WTC11 (cell line): ENCODE measurements at regions not wholly inside any gene's neighbourhood (a gene's known extent, or its start where the extent isn't known, plus 50 kb on each side); places are given as distances from the start of the nearest gene placed in this dataset.
A peak's percentile ranks its signal among the peaks of the same experiment; 100 is the strongest.

ENCODE experiments used
- ATAC-seq: fragments of 200-7000 bp; cut with Tn5 transposase; 2 replicates; pipeline ENCODE4 v1.10.0; 2021; ENCODE audit warnings: mild to moderate bottlenecking, moderate library complexity
- CTCF ChIA-PET: fragments of 300-600 bp; sonication (Branson Sonifier 250); formaldehyde crosslinking; loops from one replicate; lab custom pipeline; 2021; ENCODE audit warnings: antibody characterized with exemption; lab: Charles Lee
- POLR2A ChIA-PET: fragments of 350-600 bp; sonication (Branson Sonifier 250); formaldehyde crosslinking; loops from one replicate; lab custom pipeline; 2021; ENCODE audit warnings: antibody characterized with exemption; lab: Charles Lee
- DNase-seq: peaks from one replicate; pipeline ENCODE4 v3.0.0; 2021; ENCODE audit warnings: low spot score
- H3K27ac Mint-ChIP-seq: 2 replicates; pipeline ENCODE4 v1.8.0; 2021; ENCODE audit warnings: mixed read lengths
- H3K27me3 Mint-ChIP-seq: 2 replicates; pipeline ENCODE4 v1.8.0; 2021; ENCODE audit warnings: low read depth, mild to moderate bottlenecking, moderate library complexity, mixed read lengths
- H3K36me3 Mint-ChIP-seq: 2 replicates; pipeline ENCODE4 v1.8.0; 2021; ENCODE audit warnings: mixed read lengths
- H3K4me1 Mint-ChIP-seq: 2 replicates; pipeline ENCODE4 v1.8.0; 2022; ENCODE audit warnings: mixed read lengths
- H3K4me3 Mint-ChIP-seq: 2 replicates; pipeline ENCODE4 v1.8.0; 2021; ENCODE audit warnings: mild to moderate bottlenecking, moderate library complexity, mixed read lengths
- H3K9me3 Mint-ChIP-seq: 2 replicates; pipeline ENCODE4 v1.8.0; 2021; ENCODE audit warnings: mixed read lengths
- AR ChIP-seq: fragments of 250-450 bp; sonication (Bioruptor Pico); IDR thresholded peaks from 2 replicates; pipeline ENCODE4 v1.9.0; 2021; ENCODE audit warnings: mild to moderate bottlenecking
- E2F1 ChIP-seq: sonication (generic); formaldehyde crosslinking; IDR thresholded peaks from 2 replicates; pipeline ENCODE4 v1.8.0; 2022; ENCODE audit warnings: mild to moderate bottlenecking, missing genetic modification reagents
- ELF4 ChIP-seq: sonication (generic); formaldehyde crosslinking; IDR thresholded peaks from 2 replicates; pipeline ENCODE4 v1.8.1; 2022; ENCODE audit warnings: low read depth, mild to moderate bottlenecking, moderate library complexity, missing genetic modification reagents
- ETV6 ChIP-seq: sonication (generic); formaldehyde crosslinking; IDR thresholded peaks from 2 replicates; pipeline ENCODE4 v1.8.1; 2022; ENCODE audit warnings: mild to moderate bottlenecking, missing genetic modification reagents
- GABPB1 ChIP-seq: sonication (generic); formaldehyde crosslinking; IDR thresholded peaks from 2 replicates; pipeline ENCODE4 v1.8.1; 2023; ENCODE audit warnings: mild to moderate bottlenecking, missing genetic modification reagents
- HMGXB4 ChIP-seq: sonication (generic); formaldehyde crosslinking; IDR thresholded peaks from 2 replicates; pipeline ENCODE4 v1.8.1; 2023; ENCODE audit warnings: mild to moderate bottlenecking, moderate library complexity, missing genetic modification reagents
- NR1H2 ChIP-seq: sonication (generic); formaldehyde crosslinking; IDR thresholded peaks from 2 replicates; pipeline ENCODE4 v1.9.0; 2021; ENCODE audit warnings: mild to moderate bottlenecking, moderate library complexity, missing genetic modification reagents
- SMAD3 ChIP-seq: sonication (generic); formaldehyde crosslinking; IDR thresholded peaks from 2 replicates; pipeline ENCODE4 v1.8.0; 2022; ENCODE audit warnings: missing genetic modification reagents, mild to moderate bottlenecking, borderline replicate concordance
- TEAD1 ChIP-seq: sonication (generic); formaldehyde crosslinking; IDR thresholded peaks from 2 replicates; pipeline ENCODE4 v1.8.0; 2022; ENCODE audit warnings: mild to moderate bottlenecking, missing genetic modification reagents
- TEAD4 ChIP-seq: sonication (generic); formaldehyde crosslinking; IDR thresholded peaks from 2 replicates; pipeline ENCODE4 v1.8.0; 2022; ENCODE audit warnings: mild to moderate bottlenecking, missing genetic modification reagents
- TP53 ChIP-seq: sonication (generic); formaldehyde crosslinking; IDR thresholded peaks from 2 replicates; pipeline ENCODE4 v1.8.1; 2023; ENCODE audit warnings: mild to moderate bottlenecking, missing genetic modification reagents
- ZBTB21 ChIP-seq: sonication (generic); formaldehyde crosslinking; IDR thresholded peaks from 2 replicates; pipeline ENCODE4 v1.8.1; 2023; ENCODE audit warnings: mild to moderate bottlenecking, missing genetic modification reagents, borderline replicate concordance
- ZNF232 ChIP-seq: sonication (generic); formaldehyde crosslinking; IDR thresholded peaks from 2 replicates; pipeline ENCODE4 v1.8.0; 2022; ENCODE audit warnings: mild to moderate bottlenecking, missing genetic modification reagents
- ZNF416 ChIP-seq: fragments of 250-450 bp; sonication (Bioruptor Pico); IDR thresholded peaks from 2 replicates; pipeline ENCODE4 v1.9.0; 2021; ENCODE audit warnings: mild to moderate bottlenecking, inconsistent platforms
- ZNF423 ChIP-seq: fragments of 250-450 bp; sonication (Bioruptor Pico); IDR thresholded peaks from 2 replicates; pipeline ENCODE4 v2.1.2; 2022; ENCODE audit warnings: mild to moderate bottlenecking, moderate library complexity
- TF ChIP-seq, protein P1 (sequence below): sonication (generic); formaldehyde crosslinking; IDR thresholded peaks from 2 replicates; pipeline ENCODE4 v1.8.0; 2023; ENCODE audit warnings: mild to moderate bottlenecking, missing genetic modification reagents
- TF ChIP-seq, protein P2 (sequence below): fragments of 200-600 bp; IDR thresholded peaks from 2 replicates; pipeline ENCODE4 v1.8.0; 2022; ENCODE audit warnings: antibody characterized with exemption
- TF ChIP-seq, protein P3 (sequence below): fragments of 250-450 bp; sonication (Bioruptor Pico); IDR thresholded peaks from 2 replicates; pipeline ENCODE4 v2.1.2; 2022; ENCODE audit warnings: mild to moderate bottlenecking, moderate library complexity
- TF ChIP-seq, protein P4 (sequence below): fragments of 250-450 bp; sonication (Bioruptor Pico); IDR thresholded peaks from 2 replicates; pipeline ENCODE4 v1.9.0; 2021; ENCODE audit warnings: mild to moderate bottlenecking, borderline replicate concordance

GRCh38 chr17:54623746-54624145, 276.9 kb upstream of the TOM1L1 start (continued):
- TF ChIP-seq, protein P1, sequence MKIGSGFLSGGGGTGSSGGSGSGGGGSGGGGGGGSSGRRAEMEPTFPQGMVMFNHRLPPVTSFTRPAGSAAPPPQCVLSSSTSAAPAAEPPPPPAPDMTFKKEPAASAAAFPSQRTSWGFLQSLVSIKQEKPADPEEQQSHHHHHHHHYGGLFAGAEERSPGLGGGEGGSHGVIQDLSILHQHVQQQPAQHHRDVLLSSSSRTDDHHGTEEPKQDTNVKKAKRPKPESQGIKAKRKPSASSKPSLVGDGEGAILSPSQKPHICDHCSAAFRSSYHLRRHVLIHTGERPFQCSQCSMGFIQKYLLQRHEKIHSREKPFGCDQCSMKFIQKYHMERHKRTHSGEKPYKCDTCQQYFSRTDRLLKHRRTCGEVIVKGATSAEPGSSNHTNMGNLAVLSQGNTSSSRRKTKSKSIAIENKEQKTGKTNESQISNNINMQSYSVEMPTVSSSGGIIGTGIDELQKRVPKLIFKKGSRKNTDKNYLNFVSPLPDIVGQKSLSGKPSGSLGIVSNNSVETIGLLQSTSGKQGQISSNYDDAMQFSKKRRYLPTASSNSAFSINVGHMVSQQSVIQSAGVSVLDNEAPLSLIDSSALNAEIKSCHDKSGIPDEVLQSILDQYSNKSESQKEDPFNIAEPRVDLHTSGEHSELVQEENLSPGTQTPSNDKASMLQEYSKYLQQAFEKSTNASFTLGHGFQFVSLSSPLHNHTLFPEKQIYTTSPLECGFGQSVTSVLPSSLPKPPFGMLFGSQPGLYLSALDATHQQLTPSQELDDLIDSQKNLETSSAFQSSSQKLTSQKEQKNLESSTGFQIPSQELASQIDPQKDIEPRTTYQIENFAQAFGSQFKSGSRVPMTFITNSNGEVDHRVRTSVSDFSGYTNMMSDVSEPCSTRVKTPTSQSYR (CRISPR knock-in tag), result no peak
- TF ChIP-seq E2F1 (no peak), SMAD3 (CRISPR knock-in tag) (no peak), TP53 (CRISPR knock-in tag) (no peak), AR (CRISPR knock-in tag) (no peak), ELF4 (no peak), GABPB1 (no peak), ZNF416 (CRISPR knock-in tag) (no peak)
- TF ChIP-seq, protein P2, sequence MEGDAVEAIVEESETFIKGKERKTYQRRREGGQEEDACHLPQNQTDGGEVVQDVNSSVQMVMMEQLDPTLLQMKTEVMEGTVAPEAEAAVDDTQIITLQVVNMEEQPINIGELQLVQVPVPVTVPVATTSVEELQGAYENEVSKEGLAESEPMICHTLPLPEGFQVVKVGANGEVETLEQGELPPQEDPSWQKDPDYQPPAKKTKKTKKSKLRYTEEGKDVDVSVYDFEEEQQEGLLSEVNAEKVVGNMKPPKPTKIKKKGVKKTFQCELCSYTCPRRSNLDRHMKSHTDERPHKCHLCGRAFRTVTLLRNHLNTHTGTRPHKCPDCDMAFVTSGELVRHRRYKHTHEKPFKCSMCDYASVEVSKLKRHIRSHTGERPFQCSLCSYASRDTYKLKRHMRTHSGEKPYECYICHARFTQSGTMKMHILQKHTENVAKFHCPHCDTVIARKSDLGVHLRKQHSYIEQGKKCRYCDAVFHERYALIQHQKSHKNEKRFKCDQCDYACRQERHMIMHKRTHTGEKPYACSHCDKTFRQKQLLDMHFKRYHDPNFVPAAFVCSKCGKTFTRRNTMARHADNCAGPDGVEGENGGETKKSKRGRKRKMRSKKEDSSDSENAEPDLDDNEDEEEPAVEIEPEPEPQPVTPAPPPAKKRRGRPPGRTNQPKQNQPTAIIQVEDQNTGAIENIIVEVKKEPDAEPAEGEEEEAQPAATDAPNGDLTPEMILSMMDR, result no peak
- TF ChIP-seq, protein P3, sequence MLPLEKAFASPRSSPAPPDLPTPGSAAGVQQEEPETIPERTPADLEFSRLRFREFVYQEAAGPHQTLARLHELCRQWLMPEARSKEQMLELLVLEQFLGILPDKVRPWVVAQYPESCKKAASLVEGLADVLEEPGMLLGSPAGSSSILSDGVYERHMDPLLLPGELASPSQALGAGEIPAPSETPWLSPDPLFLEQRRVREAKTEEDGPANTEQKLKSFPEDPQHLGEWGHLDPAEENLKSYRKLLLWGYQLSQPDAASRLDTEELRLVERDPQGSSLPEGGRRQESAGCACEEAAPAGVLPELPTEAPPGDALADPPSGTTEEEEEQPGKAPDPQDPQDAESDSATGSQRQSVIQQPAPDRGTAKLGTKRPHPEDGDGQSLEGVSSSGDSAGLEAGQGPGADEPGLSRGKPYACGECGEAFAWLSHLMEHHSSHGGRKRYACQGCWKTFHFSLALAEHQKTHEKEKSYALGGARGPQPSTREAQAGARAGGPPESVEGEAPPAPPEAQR (CRISPR knock-in tag), result no peak

- CTCF ChIA-PET, result interaction anchor here (1.1 to 1.2 kb wide), 2 partner anchors 128 to 265 kb away, joined by 3 to 5 read pairs; no protein-coding TSS in a partner anchor
- POLR2A ChIA-PET, result no interaction called here
- Mint-ChIP-seq H3K4me3 (no peak overlapping the region), H3K27me3 (no peaks in the 10 kb centered on the region), H3K9me3 (peaks cover 61% of the 10 kb centered on the region), H3K27ac (peak overlapping the region; percentile 87), H3K4me1 (peaks cover 42% of the 10 kb centered on the region), H3K36me3 (peaks cover 22% of the 10 kb centered on the region)
- DNase-seq (peak; percentile 19), ATAC-seq (peak; percentile 92)
- TF ChIP-seq TEAD1 (CRISPR knock-in tag) (peak; percentile 45; the same call in 1 of the 2 replicates), TEAD4 (CRISPR knock-in tag) (no peak), HMGXB4 (no peak), ETV6 (CRISPR knock-in tag) (no peak; the same call in none of the 2 replicates), ZNF232 (CRISPR knock-in tag) (no peak), ZNF423 (peak; percentile 95), NR1H2 (CRISPR knock-in tag) (no peak), ZBTB21 (no peak)
- TF ChIP-seq, protein P4, sequence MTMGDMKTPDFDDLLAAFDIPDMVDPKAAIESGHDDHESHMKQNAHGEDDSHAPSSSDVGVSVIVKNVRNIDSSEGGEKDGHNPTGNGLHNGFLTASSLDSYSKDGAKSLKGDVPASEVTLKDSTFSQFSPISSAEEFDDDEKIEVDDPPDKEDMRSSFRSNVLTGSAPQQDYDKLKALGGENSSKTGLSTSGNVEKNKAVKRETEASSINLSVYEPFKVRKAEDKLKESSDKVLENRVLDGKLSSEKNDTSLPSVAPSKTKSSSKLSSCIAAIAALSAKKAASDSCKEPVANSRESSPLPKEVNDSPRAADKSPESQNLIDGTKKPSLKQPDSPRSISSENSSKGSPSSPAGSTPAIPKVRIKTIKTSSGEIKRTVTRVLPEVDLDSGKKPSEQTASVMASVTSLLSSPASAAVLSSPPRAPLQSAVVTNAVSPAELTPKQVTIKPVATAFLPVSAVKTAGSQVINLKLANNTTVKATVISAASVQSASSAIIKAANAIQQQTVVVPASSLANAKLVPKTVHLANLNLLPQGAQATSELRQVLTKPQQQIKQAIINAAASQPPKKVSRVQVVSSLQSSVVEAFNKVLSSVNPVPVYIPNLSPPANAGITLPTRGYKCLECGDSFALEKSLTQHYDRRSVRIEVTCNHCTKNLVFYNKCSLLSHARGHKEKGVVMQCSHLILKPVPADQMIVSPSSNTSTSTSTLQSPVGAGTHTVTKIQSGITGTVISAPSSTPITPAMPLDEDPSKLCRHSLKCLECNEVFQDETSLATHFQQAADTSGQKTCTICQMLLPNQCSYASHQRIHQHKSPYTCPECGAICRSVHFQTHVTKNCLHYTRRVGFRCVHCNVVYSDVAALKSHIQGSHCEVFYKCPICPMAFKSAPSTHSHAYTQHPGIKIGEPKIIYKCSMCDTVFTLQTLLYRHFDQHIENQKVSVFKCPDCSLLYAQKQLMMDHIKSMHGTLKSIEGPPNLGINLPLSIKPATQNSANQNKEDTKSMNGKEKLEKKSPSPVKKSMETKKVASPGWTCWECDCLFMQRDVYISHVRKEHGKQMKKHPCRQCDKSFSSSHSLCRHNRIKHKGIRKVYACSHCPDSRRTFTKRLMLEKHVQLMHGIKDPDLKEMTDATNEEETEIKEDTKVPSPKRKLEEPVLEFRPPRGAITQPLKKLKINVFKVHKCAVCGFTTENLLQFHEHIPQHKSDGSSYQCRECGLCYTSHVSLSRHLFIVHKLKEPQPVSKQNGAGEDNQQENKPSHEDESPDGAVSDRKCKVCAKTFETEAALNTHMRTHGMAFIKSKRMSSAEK (CRISPR knock-in tag), result no peak
These were observed 274.4 kb upstream of the TOM1L1 start for GRCh38 chr17:54626146-54626703.
